Osteoblast (primary cell): ENCODE measurements at regions not wholly inside any gene's neighbourhood (a gene's known extent, or its start where the extent isn't known, plus 50 kb on each side); places are given as distances from the start of the nearest gene placed in this dataset.

Experiments used
- DNase-seq: peaks from one replicate; pipeline ENCODE4 v3.0.0; 2011; ENCODE audit warnings: low spot score, mixed read lengths; ENCODE audit not compliant: insufficient read length; ENCODE audit errors: missing footprints
- H2AFZ ChIP-seq: 2 replicates; pipeline ENCODE4 v1.6.0; 2011; ENCODE audit warnings: mild to moderate bottlenecking, low read length
- H3K27ac ChIP-seq: 2 replicates; pipeline ENCODE4 v1.5.1; 2011; ENCODE audit warnings: mild to moderate bottlenecking, low read depth, low read length, moderate library complexity
- H3K27me3 ChIP-seq: 2 replicates; pipeline ENCODE4 v1.6.0; 2012; ENCODE audit warnings: mild to moderate bottlenecking, control low read depth, inconsistent platforms, low read length, moderate library complexity; ENCODE audit not compliant: insufficient read depth
- H3K36me3 ChIP-seq: 2 replicates; pipeline ENCODE4 v1.5.1; 2011; ENCODE audit warnings: mild to moderate bottlenecking, low read length, control low read depth, moderate library complexity; ENCODE audit not compliant: insufficient read depth
- H3K4me1 ChIP-seq: 2 replicates; pipeline ENCODE4 v1.5.1; 2011; ENCODE audit warnings: mild to moderate bottlenecking, low read length, control low read depth, moderate library complexity; ENCODE audit not compliant: insufficient read depth
- H3K4me2 ChIP-seq: 2 replicates; pipeline ENCODE4 v1.6.0; 2011; ENCODE audit warnings: mild to moderate bottlenecking, low read length; ENCODE audit not compliant: insufficient read depth
- H3K4me3 ChIP-seq: fragments of 200-600 bp; sonication (generic); 3 replicates; pipeline ENCODE4 v1.5.1; 2012; ENCODE audit warnings: mild to moderate bottlenecking, low read length, inconsistent platforms; ENCODE audit not compliant: insufficient read depth
- H3K79me2 ChIP-seq: 2 replicates; pipeline ENCODE4 v1.6.0; 2012; ENCODE audit warnings: mild to moderate bottlenecking, low read length, control low read depth, inconsistent platforms; ENCODE audit not compliant: insufficient read depth
- H3K9me3 ChIP-seq: 2 replicates; pipeline ENCODE4 v1.5.1; 2011; ENCODE audit warnings: low read depth, low read length, control low read depth
- H4K20me1 ChIP-seq: 2 replicates; pipeline ENCODE4 v1.6.0; 2012; ENCODE audit warnings: mild to moderate bottlenecking, low read length, control low read depth; ENCODE audit not compliant: insufficient read depth
- TF ChIP-seq, protein P1 (sequence below): IDR thresholded peaks from 2 replicates; pipeline ENCODE4 v1.5.1; 2011; ENCODE audit warnings: mild to moderate bottlenecking, low read depth, low read length, moderate library complexity; ENCODE audit errors: extremely low read depth

DNA sequence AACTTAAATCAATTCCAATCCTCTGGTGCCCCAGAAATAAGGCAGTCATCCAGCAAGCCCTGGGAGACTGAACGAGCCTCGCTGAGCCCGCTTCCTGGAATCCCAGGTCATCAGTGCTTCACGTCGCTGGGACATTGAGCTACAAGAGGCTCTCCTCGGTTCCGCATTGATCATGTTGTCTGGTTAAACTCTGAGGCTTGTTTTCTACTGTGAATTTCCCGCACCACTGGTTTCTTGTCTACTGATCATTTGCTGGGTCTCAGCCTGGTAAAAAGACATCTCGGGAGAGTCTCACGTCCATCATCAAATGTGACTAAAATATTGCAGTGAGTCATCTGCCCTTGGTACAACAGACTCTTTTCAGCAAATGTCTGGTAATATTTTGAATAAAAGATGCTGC, 569.2 kb downstream of the QKI start:
- H2AFZ ChIP-seq = no peak overlapping the region
- no peaks in the 10 kb centered on the region for H4K20me1 ChIP-seq
- H3K9me3 ChIP-seq = no peaks in the 10 kb centered on the region
- H3K27ac ChIP-seq = no peak overlapping the region
- no peak overlapping the region for H3K4me3 ChIP-seq
- TF ChIP-seq, protein P1, sequence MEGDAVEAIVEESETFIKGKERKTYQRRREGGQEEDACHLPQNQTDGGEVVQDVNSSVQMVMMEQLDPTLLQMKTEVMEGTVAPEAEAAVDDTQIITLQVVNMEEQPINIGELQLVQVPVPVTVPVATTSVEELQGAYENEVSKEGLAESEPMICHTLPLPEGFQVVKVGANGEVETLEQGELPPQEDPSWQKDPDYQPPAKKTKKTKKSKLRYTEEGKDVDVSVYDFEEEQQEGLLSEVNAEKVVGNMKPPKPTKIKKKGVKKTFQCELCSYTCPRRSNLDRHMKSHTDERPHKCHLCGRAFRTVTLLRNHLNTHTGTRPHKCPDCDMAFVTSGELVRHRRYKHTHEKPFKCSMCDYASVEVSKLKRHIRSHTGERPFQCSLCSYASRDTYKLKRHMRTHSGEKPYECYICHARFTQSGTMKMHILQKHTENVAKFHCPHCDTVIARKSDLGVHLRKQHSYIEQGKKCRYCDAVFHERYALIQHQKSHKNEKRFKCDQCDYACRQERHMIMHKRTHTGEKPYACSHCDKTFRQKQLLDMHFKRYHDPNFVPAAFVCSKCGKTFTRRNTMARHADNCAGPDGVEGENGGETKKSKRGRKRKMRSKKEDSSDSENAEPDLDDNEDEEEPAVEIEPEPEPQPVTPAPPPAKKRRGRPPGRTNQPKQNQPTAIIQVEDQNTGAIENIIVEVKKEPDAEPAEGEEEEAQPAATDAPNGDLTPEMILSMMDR = no peak
- no peak for DNase-seq
- H3K79me2 ChIP-seq = no peaks in the 10 kb centered on the region
- no peaks in the 10 kb centered on the region for H3K27me3 ChIP-seq
- no peaks in the 10 kb centered on the region for H3K36me3 ChIP-seq
- no peak overlapping the region for H3K4me2 ChIP-seq
- no peaks in the 10 kb centered on the region for H3K4me1 ChIP-seq

DNA sequence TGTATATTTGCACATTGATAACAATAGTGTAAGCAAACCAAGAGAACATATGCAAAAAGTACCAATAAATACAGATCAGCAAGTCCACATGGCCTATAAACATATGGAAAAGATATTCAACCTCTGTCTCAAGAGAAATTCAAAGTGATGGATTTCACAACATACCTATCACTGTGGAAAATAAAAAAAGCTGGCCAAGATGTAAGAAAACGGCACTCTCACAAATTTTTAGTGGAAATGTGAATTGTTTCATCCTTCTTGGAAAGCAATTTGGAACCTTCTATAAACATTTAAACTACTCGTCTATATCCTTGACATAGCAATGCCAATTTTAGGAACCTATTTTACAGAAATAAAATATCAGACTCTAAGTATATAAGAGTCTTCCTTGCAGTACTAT, 559.8 kb downstream of the QKI start:
- Histone ChIP-seq H3K36me3 (no peaks in the 10 kb centered on the region), H3K4me3 (no peak overlapping the region), H4K20me1 (no peaks in the 10 kb centered on the region), H3K79me2 (no peaks in the 10 kb centered on the region), H3K27me3 (no peaks in the 10 kb centered on the region), H2AFZ (no peak overlapping the region), H3K4me2 (no peak overlapping the region), H3K9me3 (no peaks in the 10 kb centered on the region), H3K27ac (no peak overlapping the region), H3K4me1 (no peaks in the 10 kb centered on the region)
- TF ChIP-seq, protein P1 = no peak
- no peak for DNase-seq

DNA sequence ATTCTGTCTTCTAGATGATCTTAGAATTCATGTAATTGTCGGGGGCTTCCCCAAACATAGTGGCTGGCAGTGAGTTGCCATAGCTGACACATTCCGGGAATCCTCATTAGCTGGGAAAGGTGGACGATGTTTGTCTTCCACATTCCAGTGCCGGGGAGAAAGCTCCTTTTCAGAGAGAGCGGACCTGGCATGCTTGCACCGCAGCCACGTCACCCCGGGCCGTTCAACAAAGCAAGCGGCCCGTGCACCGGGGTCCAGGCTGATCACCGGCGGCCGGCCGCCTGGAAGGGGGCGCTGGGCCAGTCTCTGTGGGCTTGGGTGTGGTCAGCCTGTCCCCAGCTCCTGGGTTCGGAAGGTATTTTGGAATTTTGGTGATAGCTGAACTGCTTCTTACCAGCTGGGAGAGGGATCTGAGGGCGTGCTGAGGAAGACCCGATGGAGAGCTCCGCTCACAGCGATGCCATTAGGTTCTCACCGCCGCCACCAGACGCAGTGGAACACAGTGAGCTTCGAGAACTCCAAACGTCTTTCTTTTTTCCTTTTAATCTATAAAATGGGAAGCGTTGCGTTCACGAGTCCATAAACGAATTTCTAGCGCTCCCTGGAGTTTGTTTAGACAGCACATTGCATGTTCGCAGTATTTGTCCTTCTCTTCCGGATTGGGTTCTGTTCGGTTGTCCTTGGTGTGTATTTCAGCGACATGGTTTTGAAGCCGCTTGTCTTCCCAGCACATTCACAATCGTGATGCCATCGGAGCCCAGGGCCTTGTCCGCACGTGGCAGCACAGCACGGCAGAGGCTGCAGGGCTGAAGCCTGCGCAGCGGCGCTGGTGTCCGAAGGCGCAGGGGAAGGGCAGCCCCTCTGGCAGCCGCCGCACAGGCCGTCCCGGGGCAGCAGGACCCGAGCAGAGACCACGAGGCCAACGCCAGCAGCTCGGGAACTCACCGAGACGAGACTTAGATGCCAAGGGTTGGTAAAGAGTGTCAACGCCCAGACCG, 557.6 kb downstream of the QKI start:
- no peaks in the 10 kb centered on the region for H3K9me3 ChIP-seq
- no peak overlapping the region for H3K27ac ChIP-seq
- no peaks in the 10 kb centered on the region for H3K36me3 ChIP-seq
- no peak overlapping the region for H2AFZ ChIP-seq
- no peak overlapping the region for H3K4me2 ChIP-seq
- TF ChIP-seq, protein P1 = no peak
- H4K20me1 ChIP-seq = no peaks in the 10 kb centered on the region
- no peaks in the 10 kb centered on the region for H3K79me2 ChIP-seq
- no peak for DNase-seq
- no peaks in the 10 kb centered on the region for H3K27me3 ChIP-seq
- no peak overlapping the region for H3K4me3 ChIP-seq
- H3K4me1 ChIP-seq = no peaks in the 10 kb centered on the region

DNA sequence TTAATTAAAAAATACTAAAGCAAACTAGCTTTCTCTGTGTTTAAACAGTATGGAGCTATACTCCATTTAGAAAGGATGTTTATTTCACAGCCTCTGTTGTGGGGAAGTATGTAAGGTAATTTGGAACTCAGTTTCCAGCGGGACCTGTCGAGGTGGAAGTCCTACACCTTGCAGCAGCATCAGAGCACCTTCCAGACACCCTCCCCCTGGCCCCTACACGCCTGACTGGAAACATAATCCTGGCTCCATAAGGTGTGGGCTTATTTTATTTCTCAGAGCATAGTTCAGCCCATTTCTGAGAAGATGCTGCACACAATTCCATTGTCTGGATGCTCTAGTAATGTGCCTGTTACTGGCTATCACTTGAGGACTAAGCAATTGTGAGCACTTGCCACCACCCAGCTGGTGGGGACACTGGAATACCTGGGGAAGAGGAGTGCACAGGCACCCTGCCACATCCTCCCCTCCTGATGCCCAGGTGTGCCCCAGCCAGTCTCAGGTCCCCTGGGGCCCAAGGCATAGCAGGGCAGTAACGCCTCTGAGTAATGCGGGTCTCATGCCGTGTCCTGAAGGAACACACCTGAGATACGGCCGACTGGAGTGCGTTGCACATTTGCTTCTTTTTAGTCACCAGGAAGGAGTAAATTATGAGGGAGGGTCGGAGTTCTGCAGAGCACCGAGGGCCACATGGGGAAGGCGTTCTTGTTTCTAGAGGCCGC, 556.5 kb downstream of the QKI start:
- H3K4me3 ChIP-seq = no peak overlapping the region
- H3K27ac ChIP-seq = no peak overlapping the region
- no peaks in the 10 kb centered on the region for H3K9me3 ChIP-seq
- no peak for DNase-seq
- no peak overlapping the region for H3K4me2 ChIP-seq
- H3K4me1 ChIP-seq = no peaks in the 10 kb centered on the region
- H4K20me1 ChIP-seq = no peaks in the 10 kb centered on the region
- TF ChIP-seq, protein P1 = no peak
- H2AFZ ChIP-seq = no peak overlapping the region
- no peaks in the 10 kb centered on the region for H3K27me3 ChIP-seq
- H3K36me3 ChIP-seq = no peaks in the 10 kb centered on the region
- no peaks in the 10 kb centered on the region for H3K79me2 ChIP-seq
